GM10248 (cell line): ENCODE measurements at regions not wholly inside any gene's neighbourhood (a gene's known extent, or its start where the extent isn't known, plus 50 kb on each side); places are given as distances from the start of the nearest gene placed in this dataset.

Experiments used
- CTCF ChIA-PET: fragments of 300-600 bp; sonication (Branson Sonifier 250); formaldehyde crosslinking; extraction: SDS; loops from one replicate; lab custom pipeline; 2021; ENCODE audit warnings: antibody characterized with exemption; lab: Yijun Ruan, JAX
- POLR2A ChIA-PET: fragments of 350-650 bp; sonication (Branson Sonifier 250); formaldehyde crosslinking; extraction: SDS; loops from one replicate; lab custom pipeline; 2020; ENCODE audit warnings: antibody characterized with exemption; lab: Yijun Ruan, JAX
- DNase-seq: peaks from one replicate; pipeline ENCODE4 v3.0.0; 2012; ENCODE audit errors: extremely low spot score
- CTCF ChIP-seq: IDR thresholded peaks from 2 replicates; pipeline ENCODE4 v1.5.1; 2012; ENCODE audit warnings: mild to moderate bottlenecking, low read depth; ENCODE audit errors: extremely low read depth, missing control alignments, control extremely low read depth

GRCh38 chr14:54120260-54120659 lies 163.6 kb upstream of the BMP4 start:
- POLR2A ChIA-PET: no interaction called here
- CTCF ChIA-PET: interaction anchor here (2.2 kb wide), 1 partner anchor 13 kb away, joined by 5 read pairs; no protein-coding TSS in a partner anchor
- TF ChIP-seq CTCF: no peak
- DNase-seq: no peak

GRCh38 chr14:54121466-54122027 lies 164.9 kb upstream of the BMP4 start:
- CTCF ChIA-PET: interaction anchor here (1.2 to 2.2 kb wide), 2 partner anchors 12 kb away, joined by 3 to 5 read pairs; no protein-coding TSS in a partner anchor
- POLR2A ChIA-PET: no interaction called here
- no peak for DNase-seq
- no peak for TF ChIP-seq CTCF

GRCh38 chr14:54123841-54124240 lies 167.2 kb upstream of the BMP4 start:
- ChIA-PET CTCF (interaction anchor here (0.9 kb wide), 1 partner anchor 9 kb away, joined by 3 read pairs; no protein-coding TSS in a partner anchor), POLR2A (no interaction called here)
- no peak for DNase-seq
- no peak for TF ChIP-seq CTCF

GRCh38 chr14:54125109-54125508 lies 168.5 kb upstream of the BMP4 start:
- POLR2A ChIA-PET: no interaction called here
- CTCF ChIA-PET: no interaction called here
- DNase-seq: no peak
- TF ChIP-seq CTCF: no peak

- POLR2A ChIA-PET: no interaction called here
- CTCF ChIA-PET: interaction anchor here (1.1 kb wide), 1 partner anchor 11 kb away, joined by 3 read pairs; no protein-coding TSS in a partner anchor
- no peak for TF ChIP-seq CTCF
- no peak for DNase-seq
These were observed 170.3 kb upstream of the BMP4 start for GRCh38 chr14:54126947-54127346.

GRCh38 chr14:54127526-54127925 lies 170.9 kb upstream of the BMP4 start:
- POLR2A ChIA-PET: no interaction called here
- CTCF ChIA-PET: interaction anchor here (1.1 kb wide), 1 partner anchor 10 kb away, joined by 3 read pairs; no protein-coding TSS in a partner anchor
- no peak for TF ChIP-seq CTCF
- no peak for DNase-seq
